ENCODE measurements at regions not wholly inside any gene's neighbourhood (a gene's known extent, or its start where the extent isn't known, plus 50 kb on each side); places are given as distances from the start of the nearest gene placed in this dataset.

DNA sequence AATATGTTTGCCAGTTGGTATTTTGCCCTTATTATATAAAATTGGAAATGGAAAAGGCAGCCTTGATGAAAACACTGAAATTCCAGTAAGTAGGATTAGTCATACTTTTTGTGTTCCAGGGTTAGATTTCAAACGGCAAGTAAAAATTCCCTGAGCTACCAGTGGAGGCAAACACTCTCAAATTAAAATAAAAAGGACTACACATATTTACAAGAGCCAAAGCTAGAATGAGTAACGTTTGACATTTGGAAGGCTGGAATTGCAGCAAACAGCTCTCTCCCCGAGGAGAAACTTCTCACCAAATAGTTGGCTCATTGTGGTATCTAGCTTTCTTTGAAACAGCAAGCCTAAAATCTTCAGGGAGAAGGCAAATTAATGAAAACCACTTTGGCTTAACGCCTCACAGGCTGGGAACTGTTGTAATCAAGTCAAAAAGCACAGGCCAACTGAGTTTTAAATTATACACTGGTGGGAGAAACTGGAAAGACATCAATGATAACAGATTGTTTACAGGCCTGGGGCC lies 288.4 kb downstream of the SNX13 start:
- peak; percentile 89 for DNase-seq (ENCODE audit: low read depth)

- no peak for DNase-seq (ENCODE audit: low read depth)
These were observed 285.4 kb downstream of the SNX13 start for GRCh38 chr7:17654940-17655339.

GRCh38 chr7:17659126-17659525 lies 281.2 kb downstream of the SNX13 start:
- DNase-seq (ENCODE audit: low read depth) = no peak

GRCh38 chr7:17660116-17660515 lies 280.2 kb downstream of the SNX13 start:
- no peak for DNase-seq (ENCODE audit: low read depth)

- DNase-seq (ENCODE audit: low read depth) = no peak
These were observed 278.2 kb downstream of the SNX13 start for GRCh38 chr7:17661982-17662585.

GRCh38 chr7:17663061-17663675 lies 277.1 kb downstream of the SNX13 start:
- no peak for DNase-seq (ENCODE audit: low read depth)

DNA sequence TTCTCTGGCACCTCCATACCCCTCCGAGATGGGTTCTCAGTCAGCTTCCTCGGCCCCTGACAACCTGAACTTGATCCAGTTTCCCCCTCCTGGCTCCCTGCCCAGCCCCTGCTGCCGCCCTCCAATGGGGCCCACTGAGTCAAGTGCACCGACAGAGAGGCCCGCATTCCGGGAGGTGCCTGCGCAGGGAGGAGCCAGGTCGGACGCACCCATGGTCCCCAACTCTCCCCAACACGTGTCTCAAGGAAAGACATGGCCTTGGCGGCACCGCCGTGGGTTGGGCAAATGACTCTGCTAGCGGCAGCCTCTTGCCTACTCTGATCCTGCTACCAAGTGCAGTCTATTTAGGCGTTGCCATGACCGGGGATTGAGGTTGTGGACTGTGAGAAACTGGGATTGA lies 275.3 kb downstream of the SNX13 start:
- DNase-seq (ENCODE audit: low read depth) = no peak

GRCh38 chr7:17668122-17668521 lies 272.2 kb downstream of the SNX13 start:
- DNase-seq (ENCODE audit: low read depth) = no peak

GRCh38 chr7:17669204-17669603 lies 271.1 kb downstream of the SNX13 start:
- DNase-seq (ENCODE audit: low read depth) = no peak

- no peak for DNase-seq (ENCODE audit: low read depth)
These were observed 268.3 kb downstream of the SNX13 start for GRCh38 chr7:17671956-17672355.

GRCh38 chr7:17672783-17673182 lies 267.5 kb downstream of the SNX13 start:
- no peak for DNase-seq (ENCODE audit: low read depth)

DNA sequence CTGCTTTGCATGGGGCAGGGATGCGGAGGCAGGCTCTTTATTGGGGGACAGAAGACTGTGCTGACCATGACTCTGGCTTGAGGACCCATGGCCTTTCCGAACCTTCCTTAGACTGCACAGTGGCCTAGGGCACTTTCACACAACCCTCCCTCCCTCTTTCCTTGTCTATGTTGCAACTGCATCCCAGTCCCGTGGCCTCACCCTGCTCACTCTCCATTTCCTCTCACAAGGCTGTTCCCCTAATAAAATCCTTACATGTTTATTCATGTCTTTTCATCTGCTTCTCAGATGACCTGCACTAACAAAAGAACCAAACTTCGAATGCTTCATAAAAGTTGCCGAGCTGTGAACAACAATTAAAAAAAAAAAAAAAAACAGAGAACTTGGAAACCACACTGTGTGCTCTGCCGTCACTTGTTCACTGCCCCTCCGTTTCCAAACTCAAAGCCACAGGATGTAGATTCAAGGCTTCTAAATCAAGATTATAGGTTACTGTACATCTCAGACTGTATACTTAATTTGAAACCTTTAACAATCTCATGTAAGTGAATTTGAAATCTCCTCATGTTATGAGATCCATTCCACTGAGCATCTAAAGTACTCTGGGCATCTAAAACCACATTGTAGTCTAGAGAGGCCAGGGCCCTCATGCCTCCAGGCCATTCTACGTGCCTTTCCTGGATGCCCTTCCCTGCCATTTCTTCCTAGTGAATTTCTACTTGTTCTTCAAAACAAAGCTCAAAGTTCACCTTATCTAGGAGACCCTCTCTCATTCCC lies 265.9 kb downstream of the SNX13 start:
- no peak for DNase-seq (ENCODE audit: low read depth)

- no peak for DNase-seq (ENCODE audit: low read depth)
These were observed 265.2 kb downstream of the SNX13 start for GRCh38 chr7:17674943-17675608.

- no peak for DNase-seq (ENCODE audit: low read depth)
These were observed 262.9 kb downstream of the SNX13 start for GRCh38 chr7:17677408-17677807.

DNA sequence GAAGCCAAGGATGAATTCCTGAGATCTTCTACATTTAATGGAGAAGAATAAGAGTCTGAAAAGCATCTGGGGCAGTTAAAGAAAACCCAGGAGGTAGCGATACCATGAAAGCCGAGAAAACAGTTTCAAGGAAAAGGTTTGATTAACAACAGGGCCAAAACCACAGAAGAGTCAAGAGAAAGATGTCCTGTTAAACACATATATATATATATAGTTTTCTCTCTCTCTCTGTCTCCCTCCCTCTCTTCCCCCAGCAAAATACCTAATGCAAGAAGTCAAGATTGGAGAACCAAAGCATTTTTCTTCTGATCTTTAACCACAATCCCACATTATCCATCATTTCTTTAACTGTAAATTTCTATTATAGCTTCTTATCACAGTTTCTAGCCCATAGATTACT lies 261.4 kb downstream of the SNX13 start:
- no peak for DNase-seq (ENCODE audit: low read depth)

- DNase-seq (ENCODE audit: low read depth) = no peak
These were observed 260.8 kb downstream of the SNX13 start for GRCh38 chr7:17679458-17679857.

DNA sequence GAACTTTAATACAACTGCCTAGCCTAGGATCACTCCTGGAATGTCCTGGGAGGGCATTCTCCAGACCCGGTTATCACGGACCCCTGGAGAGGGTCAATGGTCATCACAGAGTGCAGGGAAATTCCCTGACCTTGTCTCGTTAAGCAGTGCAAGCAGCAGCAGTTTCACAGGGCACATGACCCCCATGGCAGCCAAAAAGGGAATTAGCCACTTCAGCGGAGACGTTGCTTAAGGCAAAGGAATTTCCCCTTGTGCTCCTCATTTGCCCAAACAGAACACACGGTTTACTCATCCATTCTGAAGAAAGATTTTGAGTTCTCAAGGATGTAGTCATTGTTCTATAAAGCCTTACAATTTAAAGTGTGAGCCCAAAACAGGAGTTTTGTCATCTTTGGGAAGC lies 260.3 kb downstream of the SNX13 start:
- DNase-seq (ENCODE audit: low read depth) = peak; percentile 88

DNA sequence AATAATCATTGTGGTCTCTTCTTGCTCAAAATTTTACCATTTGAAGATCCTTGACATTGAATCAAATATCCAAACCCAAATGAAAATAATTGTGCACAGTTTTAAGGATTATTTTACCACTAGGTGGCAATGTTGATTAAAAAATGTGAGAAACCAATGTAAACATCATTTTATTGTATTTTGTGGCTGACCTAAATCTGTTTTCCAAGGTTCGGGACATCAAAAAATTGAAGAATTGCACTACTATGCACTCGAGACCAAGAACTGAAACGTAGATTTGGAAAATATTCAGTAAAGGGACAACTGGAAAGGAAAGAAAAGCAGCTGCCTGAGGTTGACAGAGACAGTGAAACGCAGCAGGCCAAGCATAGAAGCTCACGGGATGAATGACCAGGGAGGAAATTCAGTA lies 259.3 kb downstream of the SNX13 start:
- peak; percentile 53 for DNase-seq (ENCODE audit: low read depth)

GRCh38 chr7:17681965-17682364 lies 258.3 kb downstream of the SNX13 start:
- no peak for DNase-seq (ENCODE audit: low read depth)

GRCh38 chr7:17682586-17682985 lies 257.7 kb downstream of the SNX13 start:
- DNase-seq (ENCODE audit: low read depth) = no peak

DNA sequence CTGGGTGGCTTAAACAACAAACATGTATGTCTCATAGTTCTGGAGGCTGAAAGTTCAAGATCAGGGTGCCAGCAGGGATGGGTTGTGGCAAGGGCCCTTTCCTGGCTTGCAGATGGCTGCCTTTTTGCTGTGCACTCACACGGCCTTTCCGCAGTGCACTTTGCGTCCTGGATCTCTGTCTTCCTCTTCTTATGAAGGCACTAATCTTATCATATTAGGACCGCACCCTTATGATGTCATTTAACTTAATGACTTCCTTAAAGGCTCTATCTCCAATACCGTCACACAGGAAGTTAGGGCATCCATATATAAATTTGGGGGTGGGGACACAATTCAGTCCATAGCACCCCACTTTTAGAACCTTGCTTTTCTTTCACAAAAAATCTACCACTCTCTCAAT lies 255.2 kb downstream of the SNX13 start:
- DNase-seq (ENCODE audit: low read depth) = no peak

DNA sequence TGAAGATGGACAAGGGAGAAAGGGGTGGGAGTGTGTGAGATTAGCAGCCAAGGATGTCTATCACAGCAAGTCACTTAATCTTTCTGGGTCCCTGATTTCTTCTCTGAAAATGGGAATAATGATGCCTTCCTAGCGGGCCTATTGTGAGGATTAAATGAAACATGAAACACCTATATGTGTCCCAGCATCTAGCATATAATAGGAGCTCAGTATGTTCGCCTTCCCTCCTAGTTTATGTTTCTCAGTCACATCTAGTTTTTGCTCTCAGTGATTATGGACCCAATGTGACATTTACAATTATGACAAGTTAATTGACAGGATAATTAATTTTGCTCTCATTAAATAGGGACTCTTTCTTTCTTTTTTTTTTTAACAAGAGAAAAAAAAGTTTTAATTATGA lies 252.9 kb downstream of the SNX13 start:
- no peak for DNase-seq (ENCODE audit: low read depth)
